Activated CD4-positive, CD25-positive, alpha-beta regulatory T cell treated with anti-CD3 and anti-CD28 coated beads, Interleukin-2, amount 50 U/mL, for 24 hours (primary cell): ENCODE measurements at regions not wholly inside any gene's neighbourhood (a gene's known extent, or its start where the extent isn't known, plus 50 kb on each side); places are given as distances from the start of the nearest gene placed in this dataset.
"Not testable (repeated sequence)": the region's sequence is repeated elsewhere in the genome, so short reads cannot be mapped to it uniquely, and the experiment has no call there.

Source experiments
- ATAC-seq, 2 donors: fragments of 150-1000 bp; cut with Tn5 transposase; one replicate each; pipeline ENCODE4 v1.10.0; 2021; ENCODE audit warnings: mild to moderate bottlenecking in 1 of 2, moderate library complexity in 1 of 2

- ATAC-seq: no peak
Observed at GRCh38 chr2:238600506-238601432, 174.0 kb downstream of the ASB1 start.

- ATAC-seq: no peak
Observed at GRCh38 chr2:238601433-238602222, 174.9 kb downstream of the ASB1 start.

GRCh38 chr2:238602223-238602960 lies 175.7 kb downstream of the ASB1 start:
- ATAC-seq: no peak

GRCh38 chr2:238603596-238603995 lies 176.9 kb downstream of the ASB1 start:
- ATAC-seq: no peak

GRCh38 chr2:238606311-238606710 lies 179.6 kb downstream of the ASB1 start:
- no peak for ATAC-seq

GRCh38 chr2:238613610-238614009 lies 186.9 kb downstream of the ASB1 start:
- no peak for ATAC-seq

- no peak for ATAC-seq
Observed at GRCh38 chr2:238614376-238614775, 187.6 kb downstream of the ASB1 start.

- ATAC-seq: no peak
Observed at GRCh38 chr2:238615187-238615586, 188.5 kb downstream of the ASB1 start.

GRCh38 chr2:238616681-238617080 lies 190.0 kb downstream of the ASB1 start:
- no peak for ATAC-seq

GRCh38 chr2:238618494-238619283 lies 192.0 kb downstream of the ASB1 start:
- ATAC-seq: not testable (repeated sequence)

GRCh38 chr2:238627899-238628298 lies 201.2 kb downstream of the ASB1 start:
- no peak for ATAC-seq

GRCh38 chr2:238629064-238629463 lies 202.3 kb downstream of the ASB1 start:
- ATAC-seq: no peak

- no peak for ATAC-seq
Observed at GRCh38 chr2:238631491-238632180, 204.9 kb downstream of the ASB1 start.

GRCh38 chr2:238632181-238633060 lies 205.7 kb downstream of the ASB1 start:
- no peak for ATAC-seq

- no peak for ATAC-seq
Observed at GRCh38 chr2:238633426-238634328, 206.9 kb downstream of the ASB1 start.

GRCh38 chr2:238634701-238635357 lies 208.1 kb downstream of the ASB1 start:
- no peak for ATAC-seq

GRCh38 chr2:238635647-238636051 lies 208.9 kb downstream of the ASB1 start:
- ATAC-seq: no peak

- ATAC-seq: no peak
Observed at GRCh38 chr2:238636269-238637073, 209.7 kb downstream of the ASB1 start.
